ENCODE measurements at regions not wholly inside any gene's neighbourhood (a gene's known extent, or its start where the extent isn't known, plus 50 kb on each side); places are given as distances from the start of the nearest gene placed in this dataset.

GRCh38 chr9:18245911-18246310 lies 228.0 kb upstream of the ADAMTSL1 start:
- TF ChIP-seq, protein P1, sequence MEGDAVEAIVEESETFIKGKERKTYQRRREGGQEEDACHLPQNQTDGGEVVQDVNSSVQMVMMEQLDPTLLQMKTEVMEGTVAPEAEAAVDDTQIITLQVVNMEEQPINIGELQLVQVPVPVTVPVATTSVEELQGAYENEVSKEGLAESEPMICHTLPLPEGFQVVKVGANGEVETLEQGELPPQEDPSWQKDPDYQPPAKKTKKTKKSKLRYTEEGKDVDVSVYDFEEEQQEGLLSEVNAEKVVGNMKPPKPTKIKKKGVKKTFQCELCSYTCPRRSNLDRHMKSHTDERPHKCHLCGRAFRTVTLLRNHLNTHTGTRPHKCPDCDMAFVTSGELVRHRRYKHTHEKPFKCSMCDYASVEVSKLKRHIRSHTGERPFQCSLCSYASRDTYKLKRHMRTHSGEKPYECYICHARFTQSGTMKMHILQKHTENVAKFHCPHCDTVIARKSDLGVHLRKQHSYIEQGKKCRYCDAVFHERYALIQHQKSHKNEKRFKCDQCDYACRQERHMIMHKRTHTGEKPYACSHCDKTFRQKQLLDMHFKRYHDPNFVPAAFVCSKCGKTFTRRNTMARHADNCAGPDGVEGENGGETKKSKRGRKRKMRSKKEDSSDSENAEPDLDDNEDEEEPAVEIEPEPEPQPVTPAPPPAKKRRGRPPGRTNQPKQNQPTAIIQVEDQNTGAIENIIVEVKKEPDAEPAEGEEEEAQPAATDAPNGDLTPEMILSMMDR (IDR thresholded peaks at IDR 0.05; ENCODE audit: low read depth, low read length), result no peak; the same call in 1 of the 2 replicates
- no peak for TF ChIP-seq EZH2phosphoT487 (IDR thresholded peaks at IDR 0.05; ENCODE audit: low read depth)
